Heart left ventricle (tissue), 13 donors: ENCODE measurements at regions not wholly inside any gene's neighbourhood (a gene's known extent, or its start where the extent isn't known, plus 50 kb on each side); places are given as distances from the start of the nearest gene placed in this dataset.

Source experiments
- POLR2A ChIP-seq, 2 donors: fragments of 450-650 bp; IDR thresholded peaks; one replicate each; pipeline ENCODE4 v1.6.1; 2017; ENCODE audit warnings: antibody characterized with exemption in 2 of 2, mild to moderate bottlenecking in 2 of 2, moderate library complexity in 2 of 2
- TF ChIP-seq, protein P1 (sequence below), 12 donors: fragments of 200-600 bp; sonication (generic) in 4 of 12; IDR thresholded peaks; one replicate each; pipeline versions ENCODE4 v1.5.0 to v1.8.0; 2018 to 2022; ENCODE audit warnings: antibody characterized with exemption in 12 of 12, mild to moderate bottlenecking in 5 of 12
- donor health status: ischemic (EF 13 %, LVEDD 7.1; RV severe dilation, severe dysfunction).
- donor health status: DM: no; HTN: yes; CAD: no.
- donor health status: DM: no; HTN: no; CAD: no.
- donor health status: ischemic (EF 25% LVEDD 6.9; RV normal size, moderate dysfunction).
- donor health status: ischemic (EF 25% LVEDD 5.7; RV mildly dilated, moderate dysfunction).
- donor health status: ischemic (EF 35%, LVEDD 5.7; RV mildly dilated, moderate dysfunction).
- donor health status: nonischemic (EF 11% LVEDD 7.7; RV severe dilation, severe dysfunction).
- donor health status: DM: yes; HTN: yes; CAD: no.
- donor health status: PGD.
- donor health status: ischemic (EF 29% LVEDD 5.4; RV normal size, mild dysfunction).
- donor health status: nonischemic (EF 23%, LVEDD 6.1; RV moderate dilation, normal function).

DNA sequence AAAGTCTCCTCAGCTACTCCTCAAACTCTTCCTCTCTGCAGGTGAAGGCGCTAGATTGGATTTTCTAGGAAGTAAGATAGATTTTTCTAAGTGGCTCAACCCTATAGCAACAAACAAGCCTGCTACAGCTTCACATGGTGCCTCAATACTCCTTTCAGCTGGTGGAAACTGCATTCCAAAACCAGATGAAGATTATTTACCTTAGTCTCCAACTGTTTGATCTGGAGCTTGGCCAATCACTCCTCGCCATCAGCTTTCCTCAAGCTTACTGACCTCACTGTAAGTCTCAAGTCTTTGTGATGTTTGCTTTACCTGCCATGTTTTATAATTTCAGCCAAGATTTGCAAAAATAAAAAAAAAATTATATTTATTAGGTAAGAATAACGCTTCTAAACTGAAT lies 622.4 kb downstream of the CHSY3 start:
- TF ChIP-seq, protein P1, sequence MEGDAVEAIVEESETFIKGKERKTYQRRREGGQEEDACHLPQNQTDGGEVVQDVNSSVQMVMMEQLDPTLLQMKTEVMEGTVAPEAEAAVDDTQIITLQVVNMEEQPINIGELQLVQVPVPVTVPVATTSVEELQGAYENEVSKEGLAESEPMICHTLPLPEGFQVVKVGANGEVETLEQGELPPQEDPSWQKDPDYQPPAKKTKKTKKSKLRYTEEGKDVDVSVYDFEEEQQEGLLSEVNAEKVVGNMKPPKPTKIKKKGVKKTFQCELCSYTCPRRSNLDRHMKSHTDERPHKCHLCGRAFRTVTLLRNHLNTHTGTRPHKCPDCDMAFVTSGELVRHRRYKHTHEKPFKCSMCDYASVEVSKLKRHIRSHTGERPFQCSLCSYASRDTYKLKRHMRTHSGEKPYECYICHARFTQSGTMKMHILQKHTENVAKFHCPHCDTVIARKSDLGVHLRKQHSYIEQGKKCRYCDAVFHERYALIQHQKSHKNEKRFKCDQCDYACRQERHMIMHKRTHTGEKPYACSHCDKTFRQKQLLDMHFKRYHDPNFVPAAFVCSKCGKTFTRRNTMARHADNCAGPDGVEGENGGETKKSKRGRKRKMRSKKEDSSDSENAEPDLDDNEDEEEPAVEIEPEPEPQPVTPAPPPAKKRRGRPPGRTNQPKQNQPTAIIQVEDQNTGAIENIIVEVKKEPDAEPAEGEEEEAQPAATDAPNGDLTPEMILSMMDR (IDR thresholded peaks at IDR 0.05): no peak
- TF ChIP-seq POLR2A (IDR thresholded peaks at IDR 0.05): no peak
